AG09309 (cell line): ENCODE measurements at regions not wholly inside any gene's neighbourhood (a gene's known extent, or its start where the extent isn't known, plus 50 kb on each side); places are given as distances from the start of the nearest gene placed in this dataset.

Source experiments
- DNase-seq: peaks from one replicate; pipeline ENCODE4 v3.0.0-alpha.2; 2010; ENCODE audit warnings: low read depth
- H3K4me3 ChIP-seq: 2 replicates; pipeline ENCODE4 v1.5.1; 2011; ENCODE audit warnings: mild to moderate bottlenecking, low read depth, low read length, moderate library complexity; ENCODE audit not compliant: control insufficient read depth
- TF ChIP-seq, protein P1 (sequence below): IDR thresholded peaks from 2 replicates; pipeline ENCODE4 v1.5.1; 2011; ENCODE audit warnings: mild to moderate bottlenecking, low read depth, low read length, inconsistent platforms; ENCODE audit not compliant: insufficient read depth, control insufficient read depth; ENCODE audit errors: missing control alignments

DNA sequence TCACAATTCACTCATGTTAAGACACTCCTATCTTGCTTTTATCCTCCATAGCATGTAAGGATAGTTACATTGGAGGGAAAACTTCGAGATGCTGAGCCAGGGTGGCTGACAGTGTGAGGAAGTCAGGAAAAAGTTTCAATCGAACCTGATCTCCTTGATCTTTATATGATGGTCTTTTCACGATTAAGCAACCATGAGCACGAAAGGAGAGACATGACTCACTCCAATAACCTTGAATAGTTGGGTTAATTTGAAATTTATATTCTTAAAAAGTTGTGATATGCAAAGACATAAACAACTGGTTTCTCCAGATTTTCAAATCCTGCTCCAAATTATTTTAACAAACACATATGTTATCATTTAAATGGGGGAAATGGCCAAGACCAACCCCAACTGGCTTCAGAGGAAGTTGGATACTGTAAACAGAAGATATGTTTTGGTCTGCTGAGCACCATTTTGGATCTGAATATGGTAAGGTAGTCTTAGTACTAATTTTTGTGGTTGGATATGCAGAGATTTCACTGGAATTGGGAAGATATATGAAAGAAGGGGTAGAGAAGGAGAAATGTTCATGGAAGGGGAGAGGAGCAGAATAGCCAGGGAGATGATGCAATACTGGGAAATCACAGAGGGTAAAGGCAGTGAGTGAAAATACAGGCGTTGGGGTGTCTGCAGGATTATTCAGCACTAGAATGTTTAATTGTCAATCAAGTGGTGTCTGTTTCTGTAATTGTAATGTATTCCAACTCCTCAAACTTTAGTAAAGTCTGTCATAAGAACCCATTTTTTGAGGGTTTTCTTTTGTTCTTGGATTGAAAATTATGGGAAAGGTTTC is 185.2 kb upstream of the SLC38A2 start:
- H3K4me3 ChIP-seq, result no peak overlapping the region
- TF ChIP-seq, protein P1, sequence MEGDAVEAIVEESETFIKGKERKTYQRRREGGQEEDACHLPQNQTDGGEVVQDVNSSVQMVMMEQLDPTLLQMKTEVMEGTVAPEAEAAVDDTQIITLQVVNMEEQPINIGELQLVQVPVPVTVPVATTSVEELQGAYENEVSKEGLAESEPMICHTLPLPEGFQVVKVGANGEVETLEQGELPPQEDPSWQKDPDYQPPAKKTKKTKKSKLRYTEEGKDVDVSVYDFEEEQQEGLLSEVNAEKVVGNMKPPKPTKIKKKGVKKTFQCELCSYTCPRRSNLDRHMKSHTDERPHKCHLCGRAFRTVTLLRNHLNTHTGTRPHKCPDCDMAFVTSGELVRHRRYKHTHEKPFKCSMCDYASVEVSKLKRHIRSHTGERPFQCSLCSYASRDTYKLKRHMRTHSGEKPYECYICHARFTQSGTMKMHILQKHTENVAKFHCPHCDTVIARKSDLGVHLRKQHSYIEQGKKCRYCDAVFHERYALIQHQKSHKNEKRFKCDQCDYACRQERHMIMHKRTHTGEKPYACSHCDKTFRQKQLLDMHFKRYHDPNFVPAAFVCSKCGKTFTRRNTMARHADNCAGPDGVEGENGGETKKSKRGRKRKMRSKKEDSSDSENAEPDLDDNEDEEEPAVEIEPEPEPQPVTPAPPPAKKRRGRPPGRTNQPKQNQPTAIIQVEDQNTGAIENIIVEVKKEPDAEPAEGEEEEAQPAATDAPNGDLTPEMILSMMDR, result no peak
- peak; percentile 62 for DNase-seq

DNA sequence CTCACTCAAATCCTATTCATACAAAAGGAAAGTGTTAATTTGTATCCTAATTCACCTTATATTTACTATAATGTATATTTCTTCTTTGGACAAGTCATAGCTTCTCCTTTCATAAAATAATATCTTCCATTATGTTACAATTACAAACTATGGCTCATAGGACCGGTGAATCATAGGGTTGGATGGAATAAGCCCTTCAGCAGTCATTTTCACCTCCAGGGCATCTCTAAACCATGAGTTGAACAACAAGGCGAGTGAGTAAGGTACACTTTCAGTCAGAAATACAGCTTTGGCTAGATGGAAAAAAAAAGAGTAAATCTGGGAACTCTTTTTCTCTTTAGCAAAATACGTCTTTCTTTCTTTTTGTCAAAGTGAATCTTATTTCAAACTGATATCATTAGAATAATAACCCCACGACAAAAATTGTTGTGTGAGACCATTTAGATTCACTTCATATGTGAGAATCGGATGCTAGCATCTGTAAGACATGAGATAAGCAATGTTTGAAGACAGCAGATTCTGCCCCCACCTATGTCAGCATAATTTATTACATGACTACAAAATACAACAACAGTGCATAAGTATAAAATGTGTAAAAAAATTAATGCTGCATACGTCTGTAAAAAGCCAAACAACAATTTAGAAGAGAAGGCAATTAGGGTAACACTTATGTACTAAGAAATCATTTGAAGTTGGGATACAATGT is 184.4 kb upstream of the SLC38A2 start:
- TF ChIP-seq, protein P1, result no peak
- H3K4me3 ChIP-seq, result no peak overlapping the region
- peak; percentile 62 for DNase-seq

DNA sequence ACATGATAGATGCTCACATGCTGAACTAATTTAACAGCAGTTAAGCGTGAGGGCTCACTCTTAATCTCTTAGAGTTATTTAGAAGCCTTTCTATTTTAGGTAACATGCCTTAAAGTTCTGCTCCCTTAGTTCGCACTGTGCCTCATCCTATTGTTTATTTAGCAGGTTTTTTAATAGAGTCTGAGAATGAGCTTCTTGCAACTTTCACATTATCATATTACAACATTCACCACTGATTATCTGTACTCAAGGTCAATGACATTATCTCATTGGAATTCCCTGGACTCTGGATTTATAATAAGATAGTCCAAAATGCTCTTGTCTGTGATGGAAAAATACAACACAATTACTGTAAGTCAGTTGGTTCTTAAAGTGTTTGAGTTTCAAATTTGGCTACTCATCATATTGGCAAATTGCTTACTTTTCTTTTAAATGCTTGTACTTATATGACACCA is 183.6 kb upstream of the SLC38A2 start:
- no peak overlapping the region for H3K4me3 ChIP-seq
- TF ChIP-seq, protein P1, result no peak
- peak; percentile 97 for DNase-seq

DNA sequence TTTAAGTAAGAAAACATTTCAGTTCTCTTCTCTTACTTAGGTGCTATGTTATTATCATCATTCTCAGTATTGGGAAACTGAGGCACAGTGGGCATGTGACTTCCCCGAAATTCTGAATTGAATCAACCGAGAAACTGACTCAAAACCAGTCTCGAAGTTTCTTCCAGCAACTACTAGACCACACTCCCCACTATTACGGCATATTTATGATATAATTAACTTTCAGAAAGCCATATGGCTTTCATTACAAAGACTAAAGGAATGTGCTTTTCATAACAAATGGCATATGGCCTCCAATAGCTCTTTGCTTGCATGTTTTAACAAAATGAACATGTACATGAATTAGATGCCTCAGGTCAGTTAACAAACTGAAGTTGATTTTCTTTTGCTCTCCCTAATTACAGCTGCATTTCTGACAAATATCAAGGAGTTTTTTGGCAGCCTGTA is 182.9 kb upstream of the SLC38A2 start:
- TF ChIP-seq, protein P1, result no peak
- DNase-seq, result peak; percentile 83
- no peak overlapping the region for H3K4me3 ChIP-seq

DNA sequence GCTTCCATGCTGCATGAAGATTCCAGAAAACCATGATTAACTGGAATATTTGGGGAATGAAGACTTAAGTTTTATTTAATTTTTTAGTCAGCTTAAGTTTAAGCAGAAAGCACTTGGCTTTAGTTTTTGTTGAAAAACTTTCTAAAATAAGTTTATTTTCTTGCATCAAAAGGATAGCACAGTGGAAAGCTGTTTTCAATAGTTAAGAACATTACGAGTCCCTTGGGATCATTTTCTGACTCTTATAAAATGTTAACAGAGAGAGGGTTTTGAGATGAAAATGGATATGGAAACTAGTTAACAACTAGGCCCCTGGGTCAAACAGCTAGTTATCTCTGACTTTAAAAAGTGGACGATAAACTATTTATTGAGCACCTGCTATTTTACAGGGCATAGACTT is 181.9 kb upstream of the SLC38A2 start:
- no peak overlapping the region for H3K4me3 ChIP-seq
- TF ChIP-seq, protein P1, result no peak
- no peak for DNase-seq

DNA sequence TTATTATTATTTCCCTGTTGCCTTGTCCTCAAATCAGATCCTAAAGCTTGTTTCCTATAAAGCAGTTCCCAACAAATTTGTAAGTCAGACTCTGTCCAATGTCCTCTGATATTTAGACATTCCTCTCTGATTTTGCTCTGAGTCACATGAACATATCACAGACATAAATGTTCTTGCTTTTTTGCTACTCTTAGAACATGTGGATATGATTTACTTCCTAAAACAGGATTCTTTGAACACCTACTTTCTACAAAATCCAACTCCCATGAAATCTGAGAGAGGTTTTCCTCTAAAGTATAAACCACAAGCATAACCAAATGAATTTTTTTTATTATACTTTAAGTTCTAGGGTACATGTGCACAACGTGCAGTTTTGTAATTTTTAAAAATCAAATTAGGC is 181.3 kb upstream of the SLC38A2 start:
- H3K4me3 ChIP-seq, result no peak overlapping the region
- DNase-seq, result no peak
- TF ChIP-seq, protein P1, result no peak
